NCI-H2081 (cell line): ENCODE measurements at regions not wholly inside any gene's neighbourhood (a gene's known extent, or its start where the extent isn't known, plus 50 kb on each side); places are given as distances from the start of the nearest gene placed in this dataset.

Experiments
- DNase-seq, 2 experiments: peaks; one replicate each; lab custom pipeline; 2025; lab: John Stamatoyannopoulos, UW

DNA sequence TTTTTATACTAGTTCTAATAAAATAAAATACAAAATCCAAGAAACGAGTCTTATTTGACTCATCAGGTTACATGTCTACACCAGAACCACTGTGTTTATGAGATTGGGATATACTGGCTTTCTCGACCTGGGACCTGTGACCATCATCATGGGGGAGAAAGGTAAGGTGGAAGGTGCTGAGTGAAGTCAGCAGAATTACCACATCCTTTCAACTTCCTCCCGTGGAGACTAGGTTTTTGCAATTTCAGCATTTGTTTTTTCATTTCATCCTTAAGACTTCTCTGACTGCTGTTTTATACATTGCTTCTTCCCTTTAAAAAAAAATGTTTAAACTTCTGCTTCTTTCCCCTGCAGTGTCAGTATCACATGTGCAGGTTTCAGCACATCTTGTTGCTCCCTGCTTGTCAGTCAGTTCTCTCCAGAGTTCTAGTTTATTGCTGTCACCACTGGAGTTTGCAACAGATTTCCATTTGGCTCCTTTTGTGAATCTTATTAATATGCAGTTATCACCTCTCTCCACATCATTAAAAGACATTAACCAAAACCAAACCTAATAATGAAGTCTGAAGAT is 60.4 kb upstream of the HAO2 start:
- no peak for DNase-seq

DNA sequence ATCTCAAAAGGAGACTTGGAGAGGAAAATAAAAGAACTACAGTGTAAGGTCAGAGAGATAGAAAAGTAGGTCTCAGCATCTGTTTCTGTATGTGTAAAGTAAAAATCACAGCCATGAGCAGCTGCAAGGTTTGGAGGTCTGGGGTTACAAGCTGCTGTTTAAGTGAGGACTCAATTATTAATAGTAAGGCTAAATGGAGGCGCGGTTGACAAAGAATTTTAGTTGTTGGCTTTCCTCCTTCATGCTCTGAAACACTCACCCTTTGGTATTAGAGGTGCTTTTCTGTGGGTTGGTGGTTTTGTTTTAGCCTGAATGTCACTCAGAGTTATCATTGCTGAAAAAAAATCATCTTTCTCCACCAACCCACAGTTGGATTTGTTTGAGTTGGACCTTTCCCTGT is 59.8 kb upstream of the HAO2 start:
- DNase-seq = no peak

DNA sequence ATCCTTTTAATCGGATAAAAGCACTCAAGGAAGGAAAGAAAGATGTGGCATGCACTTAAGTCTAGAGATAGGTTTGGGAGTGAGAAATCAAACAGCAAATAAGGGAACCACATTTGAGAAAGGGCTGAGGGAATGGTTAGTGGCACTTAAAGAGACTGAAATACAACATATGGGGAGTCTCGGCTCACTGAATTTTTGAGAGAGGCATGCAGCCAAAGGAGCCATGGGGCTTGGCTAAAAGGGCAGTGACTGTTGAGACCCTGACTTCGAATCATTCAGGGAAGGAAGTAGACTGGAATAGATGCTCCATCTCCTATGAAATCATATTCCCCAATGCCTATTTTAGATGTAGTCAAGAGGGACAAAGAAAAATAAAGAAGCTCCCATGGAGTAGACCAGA is 58.3 kb upstream of the HAO2 start:
- no peak for DNase-seq

DNA sequence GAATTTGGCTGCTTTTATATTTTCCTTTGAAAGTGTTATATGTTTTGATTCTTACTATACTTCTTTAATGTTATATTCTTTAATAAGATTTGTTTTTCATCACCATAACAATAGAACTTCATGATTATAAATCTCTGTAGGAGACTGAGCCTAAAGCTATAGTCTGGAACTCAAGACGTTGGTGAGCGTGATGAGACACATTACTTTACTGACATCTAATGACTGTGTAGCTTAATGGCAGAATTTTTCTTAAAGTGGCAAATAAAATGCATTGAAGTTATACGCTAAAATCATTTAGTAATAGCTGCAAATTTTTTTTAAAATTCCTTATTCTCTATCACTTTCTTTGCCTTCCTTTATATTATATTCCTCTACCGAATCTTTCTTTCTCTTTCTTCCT is 56.1 kb upstream of the HAO2 start:
- DNase-seq = no peak

DNA sequence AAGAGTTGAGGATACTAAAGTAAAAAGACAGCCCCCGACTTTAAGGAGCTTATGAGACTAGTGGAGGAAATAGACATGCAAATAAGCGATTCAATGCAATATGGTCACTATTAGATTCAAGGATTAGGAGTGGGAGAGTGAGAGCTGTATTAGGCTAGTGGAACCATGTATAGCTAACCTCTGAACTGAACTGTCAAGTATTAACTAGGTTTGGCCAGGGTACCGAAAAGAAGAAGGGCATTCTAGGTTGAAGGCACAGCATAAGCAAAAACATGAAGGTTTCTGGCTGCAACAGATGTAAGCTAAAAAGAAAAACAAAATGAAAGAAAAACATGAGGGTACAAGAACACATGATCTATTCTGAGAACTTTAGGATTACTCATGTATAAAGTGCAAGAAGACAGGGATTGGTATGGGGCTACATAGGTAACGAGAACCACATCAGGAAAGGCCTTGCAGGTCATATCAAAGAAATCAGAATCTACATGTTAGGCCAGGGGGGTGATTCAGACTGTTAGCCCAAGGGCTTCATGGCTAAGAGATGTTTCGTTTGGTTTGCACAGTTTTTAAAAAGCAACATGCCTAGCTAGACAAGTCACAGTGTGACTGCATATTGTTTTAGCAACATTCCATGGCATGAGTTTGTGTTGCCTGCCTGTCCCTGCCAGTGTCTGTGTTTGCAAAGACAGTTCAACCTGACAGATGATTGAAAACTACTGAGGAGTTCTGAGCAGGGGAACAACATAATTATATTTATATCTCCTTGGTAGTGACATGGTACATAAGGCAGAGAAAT is 54.4 kb upstream of the HAO2 start:
- no peak for DNase-seq

DNA sequence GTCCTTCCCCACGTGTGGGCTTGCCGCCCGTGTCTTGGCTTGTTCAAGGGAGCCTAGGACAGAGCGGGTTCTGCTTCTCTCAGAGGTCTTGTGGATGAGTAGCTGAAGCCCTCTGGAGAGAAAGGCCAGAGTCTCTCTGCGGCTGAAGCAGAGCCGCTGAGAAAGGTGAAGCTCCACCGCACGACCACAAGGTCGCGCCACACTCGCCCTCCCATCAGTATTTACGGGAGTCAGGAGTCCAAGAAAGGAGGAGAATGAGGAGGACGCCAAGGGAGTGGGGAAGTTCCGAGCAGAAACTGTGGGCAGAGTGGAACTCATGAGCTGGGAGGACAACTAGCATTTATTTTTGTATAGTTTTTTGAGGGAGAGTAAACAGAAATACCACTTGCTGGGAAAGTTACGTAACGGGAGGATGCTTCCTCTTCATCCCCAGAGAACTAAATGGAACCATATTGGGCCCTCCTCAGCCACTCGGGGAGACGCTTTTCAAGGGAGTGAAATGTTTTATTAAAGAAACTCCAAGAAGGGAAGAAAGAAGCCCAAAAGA is 51.6 kb upstream of the HAO2 start:
- DNase-seq = no peak

DNA sequence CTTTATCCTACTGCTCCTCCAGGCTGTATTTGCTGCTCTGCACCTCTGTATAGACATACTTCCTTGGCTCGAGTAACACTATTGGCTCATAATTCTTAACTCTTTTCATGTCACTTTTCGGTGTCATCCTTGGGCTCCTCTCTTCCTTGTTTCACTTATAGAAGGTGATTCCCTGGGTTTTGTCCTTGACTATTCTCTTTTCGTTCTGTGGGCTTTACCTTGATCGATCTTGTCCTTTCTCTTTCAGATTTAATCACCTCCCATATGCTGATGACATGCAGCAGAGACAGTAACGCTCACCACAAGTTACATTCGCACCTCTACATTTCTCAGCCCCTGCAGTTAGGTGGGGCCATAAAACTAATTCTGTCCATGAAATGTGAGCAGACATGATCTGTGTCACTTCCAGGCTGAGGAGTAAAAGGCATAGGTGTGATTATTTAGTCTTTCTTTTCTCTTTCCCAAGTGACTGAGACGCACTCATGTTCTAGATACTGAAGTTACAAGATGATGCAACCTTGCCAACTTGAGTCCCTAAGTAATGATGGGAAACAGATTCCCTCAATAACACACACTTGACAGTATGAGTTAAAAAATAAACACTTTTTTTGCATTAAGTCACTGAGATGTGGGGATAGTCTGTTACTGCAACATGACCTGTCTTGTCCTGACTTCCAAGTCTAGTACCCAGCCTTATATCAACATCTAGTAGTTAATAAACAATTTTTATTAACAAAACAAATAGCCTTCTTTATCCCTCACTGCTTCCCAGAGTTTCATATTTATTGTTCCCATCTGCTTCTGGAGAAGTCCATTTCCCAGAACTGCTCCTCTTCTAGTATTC is 49.9 kb upstream of the HAO2 start:
- no peak for DNase-seq
